Natural killer cell (primary cell): ENCODE measurements at regions not wholly inside any gene's neighbourhood (a gene's known extent, or its start where the extent isn't known, plus 50 kb on each side); places are given as distances from the start of the nearest gene placed in this dataset.
"Not testable (repeated sequence)": the region's sequence is repeated elsewhere in the genome, so short reads cannot be mapped to it uniquely, and the experiment has no call there.

Source experiments
- ATAC-seq, 3 donors: fragments of 150-1000 bp in 2 of 3; fragments of 200-7000 bp in 1 of 3; cut with Tn5 transposase; 1 replicate in 1 of 3; 2 replicates in 2 of 3; pipeline ENCODE4 v1.10.0; 2021; ENCODE audit warnings: mild to moderate bottlenecking in 2 of 3, moderate library complexity in 2 of 3
- DNase-seq, 2 donors: peaks; one replicate each; pipeline versions ENCODE4 v3.0.0 to v3.0.0-alpha.2; 2013 to 2021; ENCODE audit warnings: mixed read lengths in 1 of 2
- H3K27ac ChIP-seq: one replicate; pipeline ENCODE4 v1.5.1; 2013; ENCODE audit warnings: mild to moderate bottlenecking, low read length
- H3K27me3 ChIP-seq: one replicate; pipeline ENCODE4 v1.6.1; 2013; ENCODE audit warnings: low read length; ENCODE audit not compliant: control insufficient read depth, insufficient read depth
- H3K36me3 ChIP-seq: one replicate; pipeline ENCODE4 v1.6.1; 2013; ENCODE audit warnings: low read length; ENCODE audit not compliant: control insufficient read depth, insufficient read depth
- H3K4me1 ChIP-seq: one replicate; pipeline ENCODE4 v1.6.1; 2013; ENCODE audit warnings: low read length; ENCODE audit not compliant: control insufficient read depth, insufficient read depth
- H3K4me3 ChIP-seq: one replicate; pipeline ENCODE4 v1.5.1; 2013; ENCODE audit warnings: low read length
- H3K9me3 ChIP-seq: one replicate; pipeline ENCODE4 v1.6.1; 2013; ENCODE audit warnings: low read length; ENCODE audit not compliant: control insufficient read depth, insufficient read depth
- H3K27ac Mint-ChIP-seq, 2 donors: one replicate each; pipeline ENCODE4 v1.8.0; 2022; ENCODE audit warnings: mild to moderate bottlenecking in 2 of 2, mixed read lengths in 2 of 2, moderate library complexity in 1 of 2
- H3K27me3 Mint-ChIP-seq, 2 donors: one replicate each; pipeline ENCODE4 v1.8.0; 2022; ENCODE audit warnings: low read depth in 2 of 2, mixed read lengths in 2 of 2
- H3K36me3 Mint-ChIP-seq: one replicate; pipeline ENCODE4 v1.8.0; 2022; ENCODE audit warnings: mixed read lengths
- H3K4me1 Mint-ChIP-seq, 2 donors: one replicate each; pipeline ENCODE4 v1.8.0; 2022; ENCODE audit warnings: mixed read lengths in 2 of 2
- H3K4me3 Mint-ChIP-seq: one replicate; pipeline ENCODE4 v1.8.0; 2022; ENCODE audit warnings: mild to moderate bottlenecking, moderate library complexity, mixed read lengths
- H3K9me3 Mint-ChIP-seq, 2 donors: one replicate each; pipeline ENCODE4 v1.8.0; 2022; ENCODE audit warnings: mixed read lengths in 2 of 2
- WGBS: methylation state at CpG from one replicate; pipeline ENCODE4 v1.1.7; 2013; ENCODE audit warnings: missing lambda C conversion rate; ENCODE audit not compliant: insufficient coverage; 5-methylcytosine and 5-hydroxymethylcytosine counted together
- intact Hi-C: fragments of 100-400 bp; cut with micrococcal nuclease; formaldehyde crosslinking; loops from one replicate; pipeline ENCODE4 v1.14.2; 2022
- TF ChIP-seq, protein P1 (sequence below): fragments of 200-600 bp; IDR thresholded peaks from one replicate; pipeline ENCODE4 v1.8.0; 2022; ENCODE audit warnings: antibody characterized with exemption

DNA sequence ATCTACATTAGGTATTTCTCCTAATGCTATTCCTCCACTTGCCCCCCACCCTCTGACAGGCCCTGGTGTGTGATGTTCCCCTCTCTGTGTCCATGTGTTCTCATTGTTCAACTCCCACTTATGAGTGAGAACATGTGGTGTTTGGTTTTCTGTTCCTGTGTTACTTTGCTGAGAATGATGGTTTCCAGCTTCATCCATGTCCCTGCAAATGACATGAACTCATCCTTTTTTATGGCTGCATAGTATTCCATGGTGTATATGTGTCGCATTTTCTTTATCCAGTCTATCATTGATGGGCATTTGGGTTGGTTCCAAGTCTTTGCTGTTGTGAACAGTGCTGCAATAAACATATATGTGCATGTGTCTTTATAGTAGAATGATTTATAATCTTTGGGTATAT is 50.6 kb upstream of the GRHL3 start:
- H3K9me3 Mint-ChIP-seq, H3K4me3 ChIP-seq, DNase-seq, H3K36me3 Mint-ChIP-seq, ATAC-seq, H3K4me1 Mint-ChIP-seq, H3K36me3 ChIP-seq, intact Hi-C loops, H3K27me3 ChIP-seq, H3K4me3 Mint-ChIP-seq, H3K27ac ChIP-seq, H3K4me1 ChIP-seq, H3K27ac Mint-ChIP-seq, H3K9me3 ChIP-seq: not testable (repeated sequence)
- peaks cover 36 to 54% of the 10 kb centered on the region in 2 donors for H3K27me3 Mint-ChIP-seq
- WGBS: no CpG with 5 or more reads among the region's 1 CpG

DNA sequence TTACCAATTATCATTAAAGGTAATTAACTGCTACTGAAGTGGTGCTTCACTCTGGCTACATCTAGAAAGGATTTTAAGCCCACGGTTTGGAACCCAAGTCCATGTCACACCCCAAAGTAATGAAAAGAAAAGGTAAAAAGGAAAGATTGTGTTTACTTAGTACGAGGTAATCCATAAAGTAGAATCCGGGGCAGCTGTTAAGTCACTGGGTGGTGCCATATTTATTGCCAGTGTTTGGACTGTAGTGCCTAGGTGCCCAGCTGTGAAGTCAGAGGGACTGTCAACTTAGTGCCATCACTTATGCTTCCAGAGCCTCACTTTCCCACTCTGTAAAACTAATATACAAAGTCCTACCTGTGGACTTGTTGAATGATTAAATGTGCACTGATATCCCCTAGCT is 52.2 kb upstream of the GRHL3 start:
- Mint-ChIP-seq H3K4me3 (no peak overlapping the region), H3K4me1 (no peaks in the 10 kb centered on the region), H3K9me3 (no peaks in the 10 kb centered on the region), H3K27me3 (peaks cover 28 to 54% of the 10 kb centered on the region in 2 donors), H3K27ac (no peak overlapping the region), H3K36me3 (peaks cover 7% of the 10 kb centered on the region)
- DNase-seq: no peak
- 88% methylated on average over 2 of the region's 3 CpGs for WGBS
- Histone ChIP-seq H3K27me3 (peaks cover 2% of the 10 kb centered on the region), H3K9me3 (no peaks in the 10 kb centered on the region), H3K27ac (no peak overlapping the region), H3K4me3 (no peak overlapping the region), H3K4me1 (no peaks in the 10 kb centered on the region), H3K36me3 (no peaks in the 10 kb centered on the region)
- no peak for ATAC-seq
- intact Hi-C loops: no loop called here
- TF ChIP-seq, protein P1, sequence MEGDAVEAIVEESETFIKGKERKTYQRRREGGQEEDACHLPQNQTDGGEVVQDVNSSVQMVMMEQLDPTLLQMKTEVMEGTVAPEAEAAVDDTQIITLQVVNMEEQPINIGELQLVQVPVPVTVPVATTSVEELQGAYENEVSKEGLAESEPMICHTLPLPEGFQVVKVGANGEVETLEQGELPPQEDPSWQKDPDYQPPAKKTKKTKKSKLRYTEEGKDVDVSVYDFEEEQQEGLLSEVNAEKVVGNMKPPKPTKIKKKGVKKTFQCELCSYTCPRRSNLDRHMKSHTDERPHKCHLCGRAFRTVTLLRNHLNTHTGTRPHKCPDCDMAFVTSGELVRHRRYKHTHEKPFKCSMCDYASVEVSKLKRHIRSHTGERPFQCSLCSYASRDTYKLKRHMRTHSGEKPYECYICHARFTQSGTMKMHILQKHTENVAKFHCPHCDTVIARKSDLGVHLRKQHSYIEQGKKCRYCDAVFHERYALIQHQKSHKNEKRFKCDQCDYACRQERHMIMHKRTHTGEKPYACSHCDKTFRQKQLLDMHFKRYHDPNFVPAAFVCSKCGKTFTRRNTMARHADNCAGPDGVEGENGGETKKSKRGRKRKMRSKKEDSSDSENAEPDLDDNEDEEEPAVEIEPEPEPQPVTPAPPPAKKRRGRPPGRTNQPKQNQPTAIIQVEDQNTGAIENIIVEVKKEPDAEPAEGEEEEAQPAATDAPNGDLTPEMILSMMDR: no peak

DNA sequence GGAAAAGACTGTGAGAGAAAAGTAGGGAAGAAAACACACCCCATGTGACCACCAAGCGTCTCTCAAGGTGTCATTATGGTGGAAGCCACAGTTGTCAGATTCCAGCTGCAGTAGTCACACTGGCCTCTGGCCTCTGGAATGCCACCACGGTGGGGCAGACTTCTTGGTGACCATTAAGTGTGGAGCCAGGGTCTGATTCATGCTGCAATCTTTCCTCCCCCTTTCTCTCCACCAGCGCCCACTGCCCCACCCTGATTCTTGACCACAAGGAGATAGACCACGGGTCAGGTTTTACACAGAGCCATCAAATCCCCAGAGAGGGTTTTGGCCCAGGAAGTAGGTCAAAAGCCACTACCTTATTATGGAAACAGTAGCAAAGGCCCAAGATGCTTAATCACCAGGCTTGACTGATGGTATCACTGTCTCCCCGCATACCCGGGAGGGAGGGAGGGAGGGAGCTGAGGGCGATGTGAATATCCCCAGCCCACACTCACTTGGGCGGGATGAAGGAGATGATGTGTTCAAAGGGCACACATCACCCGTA is 52.7 kb upstream of the GRHL3 start:
- Histone ChIP-seq H3K27ac (no peak overlapping the region), H3K27me3 (peaks cover 2% of the 10 kb centered on the region), H3K36me3 (no peaks in the 10 kb centered on the region), H3K4me3 (no peak overlapping the region), H3K4me1 (no peaks in the 10 kb centered on the region), H3K9me3 (no peaks in the 10 kb centered on the region)
- no peak overlapping the region for H3K4me3 Mint-ChIP-seq
- no peak for DNase-seq
- peaks cover 7% of the 10 kb centered on the region for H3K36me3 Mint-ChIP-seq
- TF ChIP-seq, protein P1: no peak
- no peaks in the 10 kb centered on the region for H3K4me1 Mint-ChIP-seq
- intact Hi-C loops: no loop called here
- no peak overlapping the region for H3K27ac Mint-ChIP-seq
- H3K9me3 Mint-ChIP-seq: no peaks in the 10 kb centered on the region
- ATAC-seq: no peak
- H3K27me3 Mint-ChIP-seq: peaks cover 23 to 54% of the 10 kb centered on the region in 2 donors
- WGBS: 56% methylated on average over 6 of the region's 9 CpGs

DNA sequence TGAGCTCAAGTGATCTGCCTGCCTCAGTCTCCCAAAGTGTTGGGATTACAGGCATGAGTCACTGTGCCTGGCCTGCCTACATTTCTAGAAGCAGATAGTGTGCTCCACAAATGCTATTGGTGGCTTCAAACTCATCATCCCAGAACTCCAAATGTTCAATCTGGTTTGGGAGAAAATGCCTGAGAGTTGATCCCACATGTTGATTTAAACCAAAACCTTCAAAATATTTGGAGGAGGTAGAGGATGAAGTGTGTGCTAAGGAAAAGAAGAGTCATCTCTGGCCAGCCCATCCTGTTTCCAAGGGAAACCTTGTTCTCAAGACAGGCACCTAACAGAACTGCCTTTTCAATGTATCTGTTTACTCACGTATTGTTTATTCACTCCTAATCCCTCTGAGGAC is 55.4 kb upstream of the GRHL3 start:
- no peak for ATAC-seq
- H3K36me3 Mint-ChIP-seq: no peaks in the 10 kb centered on the region
- no peak overlapping the region for H3K27ac Mint-ChIP-seq
- 100% methylated on average over 1 of the region's 1 CpG for WGBS
- H3K4me1 Mint-ChIP-seq: no peaks in the 10 kb centered on the region
- H3K4me3 Mint-ChIP-seq: no peak overlapping the region
- Histone ChIP-seq H3K36me3 (no peaks in the 10 kb centered on the region), H3K9me3 (no peaks in the 10 kb centered on the region), H3K27me3 (peaks cover 2% of the 10 kb centered on the region), H3K4me1 (no peaks in the 10 kb centered on the region), H3K27ac (no peak overlapping the region), H3K4me3 (no peak overlapping the region)
- no peak for DNase-seq
- TF ChIP-seq, protein P1: no peak
- intact Hi-C loops: no loop called here
- H3K27me3 Mint-ChIP-seq: peaks cover 15 to 39% of the 10 kb centered on the region in 2 donors
- H3K9me3 Mint-ChIP-seq: no peaks in the 10 kb centered on the region
